ENCODE measurements at regions not wholly inside any gene's neighbourhood (a gene's known extent, or its start where the extent isn't known, plus 50 kb on each side); places are given as distances from the start of the nearest gene placed in this dataset.

- no peak for DNase-seq (ENCODE audit: low read depth)
- no peak overlapping the region for H3K4me3 ChIP-seq (ENCODE audit: control insufficient read depth, low read depth, low read length)
- TF ChIP-seq, protein P1, sequence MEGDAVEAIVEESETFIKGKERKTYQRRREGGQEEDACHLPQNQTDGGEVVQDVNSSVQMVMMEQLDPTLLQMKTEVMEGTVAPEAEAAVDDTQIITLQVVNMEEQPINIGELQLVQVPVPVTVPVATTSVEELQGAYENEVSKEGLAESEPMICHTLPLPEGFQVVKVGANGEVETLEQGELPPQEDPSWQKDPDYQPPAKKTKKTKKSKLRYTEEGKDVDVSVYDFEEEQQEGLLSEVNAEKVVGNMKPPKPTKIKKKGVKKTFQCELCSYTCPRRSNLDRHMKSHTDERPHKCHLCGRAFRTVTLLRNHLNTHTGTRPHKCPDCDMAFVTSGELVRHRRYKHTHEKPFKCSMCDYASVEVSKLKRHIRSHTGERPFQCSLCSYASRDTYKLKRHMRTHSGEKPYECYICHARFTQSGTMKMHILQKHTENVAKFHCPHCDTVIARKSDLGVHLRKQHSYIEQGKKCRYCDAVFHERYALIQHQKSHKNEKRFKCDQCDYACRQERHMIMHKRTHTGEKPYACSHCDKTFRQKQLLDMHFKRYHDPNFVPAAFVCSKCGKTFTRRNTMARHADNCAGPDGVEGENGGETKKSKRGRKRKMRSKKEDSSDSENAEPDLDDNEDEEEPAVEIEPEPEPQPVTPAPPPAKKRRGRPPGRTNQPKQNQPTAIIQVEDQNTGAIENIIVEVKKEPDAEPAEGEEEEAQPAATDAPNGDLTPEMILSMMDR (IDR thresholded peaks at IDR 0.05; ENCODE audit: control insufficient read depth, insufficient read depth, low read depth, low read length, missing control alignments): no peak
Measured at GRCh38 chr14:23863836-23864235, 89.7 kb upstream of the DHRS4 start.

- TF ChIP-seq, protein P1 (IDR thresholded peaks at IDR 0.05; ENCODE audit: control insufficient read depth, insufficient read depth, low read depth, low read length, missing control alignments): no peak
- DNase-seq (ENCODE audit: low read depth): no peak
- H3K4me3 ChIP-seq (ENCODE audit: control insufficient read depth, low read depth, low read length): no peak overlapping the region
Measured at GRCh38 chr14:23864259-23864658, 89.3 kb upstream of the DHRS4 start.

GRCh38 chr14:23864861-23865260 is 88.7 kb upstream of the DHRS4 start:
- H3K4me3 ChIP-seq (ENCODE audit: control insufficient read depth, low read depth, low read length): no peak overlapping the region
- TF ChIP-seq, protein P1 (IDR thresholded peaks at IDR 0.05; ENCODE audit: control insufficient read depth, insufficient read depth, low read depth, low read length, missing control alignments): no peak
- no peak for DNase-seq (ENCODE audit: low read depth)

DNA sequence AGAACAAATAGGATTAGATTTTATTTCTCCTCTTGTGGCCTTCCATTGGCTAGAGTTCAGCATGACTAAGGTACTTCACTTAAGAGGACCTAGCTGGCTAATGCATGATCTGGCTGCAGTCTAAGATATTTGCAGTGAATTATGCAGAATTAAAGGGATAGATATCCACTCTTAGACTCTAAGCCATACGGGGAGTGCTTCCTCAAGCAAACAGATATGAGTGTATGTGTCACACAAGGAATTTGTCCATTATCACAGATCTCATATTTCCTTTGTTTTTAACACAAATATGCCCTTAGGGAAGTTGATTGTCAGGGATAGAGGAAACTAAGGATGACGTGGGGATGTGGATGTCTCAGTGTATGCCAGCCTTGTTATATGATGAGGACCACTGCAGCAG is 88.1 kb upstream of the DHRS4 start:
- DNase-seq (ENCODE audit: low read depth): no peak
- H3K4me3 ChIP-seq (ENCODE audit: control insufficient read depth, low read depth, low read length): no peak overlapping the region
- TF ChIP-seq, protein P1 (IDR thresholded peaks at IDR 0.05; ENCODE audit: control insufficient read depth, insufficient read depth, low read depth, low read length, missing control alignments): no peak

- H3K4me3 ChIP-seq (ENCODE audit: control insufficient read depth, low read depth, low read length): no peak overlapping the region
- TF ChIP-seq, protein P1 (IDR thresholded peaks at IDR 0.05; ENCODE audit: control insufficient read depth, insufficient read depth, low read depth, low read length, missing control alignments): no peak
- no peak for DNase-seq (ENCODE audit: low read depth)
Measured at GRCh38 chr14:23866269-23866668, 87.3 kb upstream of the DHRS4 start.

GRCh38 chr14:23869078-23869719 is 84.4 kb upstream of the DHRS4 start:
- H3K4me3 ChIP-seq (ENCODE audit: control insufficient read depth, low read depth, low read length): no peak overlapping the region
- no peak for DNase-seq (ENCODE audit: low read depth)
- TF ChIP-seq, protein P1 (IDR thresholded peaks at IDR 0.05; ENCODE audit: control insufficient read depth, insufficient read depth, low read depth, low read length, missing control alignments): no peak
